Activated T-helper 1 cell treated with anti-CD3 and anti-CD28 coated beads, Interleukin-12 subunit alpha, Interleukin-12 subunit beta, Interleukin-2, Interleukin-4 antibody, amounts not matched to agents 30 ng/mL and 10 ng/mL and 1 ng/mL, durations not matched to agents 14 hours and 24 hours and 36 hours (primary cell): ENCODE measurements at regions not wholly inside any gene's neighbourhood (a gene's known extent, or its start where the extent isn't known, plus 50 kb on each side); places are given as distances from the start of the nearest gene placed in this dataset.
A peak's percentile ranks its signal among the peaks of the same experiment; 100 is the strongest.

Experiments used
- DNase-seq: peaks from one replicate; pipeline ENCODE4 v3.0.0; 2021; ENCODE audit warnings: low spot score
- H3K27ac Mint-ChIP-seq: one replicate; pipeline ENCODE4 v1.8.0; 2021; ENCODE audit warnings: mild to moderate bottlenecking, mixed read lengths
- H3K27me3 Mint-ChIP-seq: one replicate; pipeline ENCODE4 v1.8.0; 2022; ENCODE audit warnings: mild to moderate bottlenecking, moderate library complexity, mixed read lengths; ENCODE audit not compliant: insufficient read depth
- H3K36me3 Mint-ChIP-seq: one replicate; pipeline ENCODE4 v1.8.0; 2021; ENCODE audit warnings: low read depth, mixed read lengths
- H3K4me1 Mint-ChIP-seq: one replicate; pipeline ENCODE4 v1.8.0; 2021; ENCODE audit warnings: low read depth, mixed read lengths
- H3K4me3 Mint-ChIP-seq: one replicate; pipeline ENCODE4 v1.8.0; 2021; ENCODE audit warnings: mild to moderate bottlenecking, moderate library complexity, mixed read lengths
- H3K9me3 Mint-ChIP-seq: one replicate; pipeline ENCODE4 v1.8.0; 2021; ENCODE audit warnings: mixed read lengths
- intact Hi-C: fragments of 100-400 bp; cut with micrococcal nuclease; formaldehyde crosslinking; loops from one replicate; pipeline ENCODE4 v1.15.1; 2024

- Mint-ChIP-seq H3K4me1 (peaks cover 7% of the 10 kb centered on the region), H3K27me3 (peaks cover 3% of the 10 kb centered on the region), H3K9me3 (no peaks in the 10 kb centered on the region), H3K36me3 (no peaks in the 10 kb centered on the region), H3K27ac (no peak overlapping the region), H3K4me3 (no peak overlapping the region)
- intact Hi-C loops = loop anchor here (5.0 to 10.0 kb wide), 2 partner anchors 244 to 344 kb away; no protein-coding TSS in a partner anchor
- DNase-seq = no peak
Observed at GRCh38 chr14:65821224-65821753, 408.8 kb downstream of the FUT8 start.

DNA sequence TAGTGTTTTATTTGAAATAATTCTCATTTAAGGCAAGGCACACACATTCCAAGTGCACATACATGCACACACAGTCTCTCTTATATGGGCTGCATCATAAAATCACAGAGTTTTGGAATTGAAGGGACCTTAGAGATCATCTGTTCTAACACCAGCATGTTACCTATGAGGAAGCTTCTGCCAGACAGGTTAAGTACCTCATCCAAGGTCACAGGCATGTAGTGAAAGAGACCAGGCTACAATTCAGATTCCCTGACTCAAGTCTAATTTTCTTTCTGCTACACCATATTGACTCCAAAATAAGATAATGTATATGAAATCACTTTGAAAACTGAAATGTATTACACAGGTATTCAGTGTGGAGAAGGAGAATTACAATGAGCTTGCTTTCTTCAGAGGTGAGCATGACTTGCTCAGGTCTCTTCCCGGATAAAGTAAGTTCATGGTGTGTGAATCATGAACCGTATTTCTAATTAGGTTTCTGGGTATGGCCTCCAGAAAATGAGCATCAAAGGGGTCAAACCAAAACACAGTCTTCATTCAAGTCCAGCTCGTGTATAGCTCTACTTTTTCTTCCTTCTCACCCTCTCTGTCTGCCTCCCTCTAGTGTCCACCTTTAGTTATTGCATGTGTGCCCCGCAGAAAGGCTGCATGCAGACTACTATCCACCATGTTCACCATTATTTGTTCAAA lies 411.9 kb downstream of the FUT8 start:
- H3K4me1 Mint-ChIP-seq = peaks cover 28% of the 10 kb centered on the region
- intact Hi-C loops = loop anchor here (1.0 to 10.0 kb wide), 6 partner anchors 137 to 660 kb away; no protein-coding TSS in a partner anchor

DNA sequence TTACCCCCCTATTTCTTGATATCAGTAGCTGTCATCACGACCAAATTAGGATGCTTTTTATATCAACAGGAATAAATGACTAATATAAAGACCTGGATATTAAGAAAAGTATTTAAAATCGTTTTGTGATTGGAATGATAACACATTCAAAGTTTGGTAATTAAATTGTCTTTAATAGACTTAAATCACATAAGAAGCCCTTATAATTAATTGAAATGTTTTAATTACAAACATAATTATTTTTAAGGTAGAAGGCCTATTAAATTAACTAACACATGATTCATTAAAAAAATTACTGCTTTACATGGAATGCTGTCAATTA lies 412.4 kb downstream of the FUT8 start:
- no peak overlapping the region for H3K27ac Mint-ChIP-seq
- no peak for DNase-seq
- no peaks in the 10 kb centered on the region for H3K9me3 Mint-ChIP-seq
- H3K36me3 Mint-ChIP-seq = no peaks in the 10 kb centered on the region
- H3K27me3 Mint-ChIP-seq = peaks cover 9% of the 10 kb centered on the region
- intact Hi-C loops = loop anchor here (1.0 to 10.0 kb wide), 6 partner anchors 136 to 661 kb away; no protein-coding TSS in a partner anchor
- H3K4me3 Mint-ChIP-seq = no peak overlapping the region
- peaks cover 30% of the 10 kb centered on the region for H3K4me1 Mint-ChIP-seq

More for the DNA sequence above, 411.9 kb downstream of the FUT8 start:
- Mint-ChIP-seq H3K27me3 (peaks cover 9% of the 10 kb centered on the region), H3K9me3 (no peaks in the 10 kb centered on the region), H3K4me3 (no peak overlapping the region), H3K27ac (no peak overlapping the region), H3K36me3 (no peaks in the 10 kb centered on the region)
- peak; percentile 53 for DNase-seq

- no peaks in the 10 kb centered on the region for H3K9me3 Mint-ChIP-seq
- H3K36me3 Mint-ChIP-seq = no peaks in the 10 kb centered on the region
- H3K27me3 Mint-ChIP-seq = peaks cover 11% of the 10 kb centered on the region
Observed at GRCh38 chr14:65826946-65827345, 414.4 kb downstream of the FUT8 start.

DNA sequence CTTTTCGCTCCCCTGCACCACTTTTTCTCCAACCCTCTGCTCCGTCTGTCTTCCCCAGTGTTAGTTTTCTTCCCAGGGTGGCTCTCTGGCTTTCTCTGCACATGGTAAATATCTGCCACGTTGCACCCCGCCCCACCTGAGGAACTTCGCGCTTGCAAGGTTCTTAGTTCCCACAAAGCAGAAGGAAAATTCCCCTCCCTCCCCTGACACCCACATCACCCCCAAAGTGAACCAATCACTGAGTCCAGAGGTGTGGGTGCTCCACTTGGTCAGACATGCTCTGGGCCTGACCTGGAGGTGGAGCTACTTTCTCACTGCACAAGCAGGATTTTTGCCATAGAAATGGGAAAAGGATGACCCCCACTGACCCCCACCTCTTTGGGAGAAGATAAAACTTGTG lies 415.0 kb downstream of the FUT8 start:
- Mint-ChIP-seq H3K9me3 (no peaks in the 10 kb centered on the region), H3K4me3 (no peak overlapping the region), H3K4me1 (peaks cover 39% of the 10 kb centered on the region), H3K27ac (no peak overlapping the region), H3K27me3 (peaks cover 11% of the 10 kb centered on the region), H3K36me3 (no peaks in the 10 kb centered on the region)
- DNase-seq = no peak
- intact Hi-C loops = loop anchor here (10.0 kb wide), 1 partner anchor 237 kb away; no protein-coding TSS in a partner anchor

More at GRCh38 chr14:65826946-65827345, 414.4 kb downstream of the FUT8 start:
- Mint-ChIP-seq H3K27ac (no peak overlapping the region), H3K4me1 (peaks cover 36% of the 10 kb centered on the region), H3K4me3 (no peak overlapping the region)
- intact Hi-C loops = loop anchor here (10.0 kb wide), 1 partner anchor 238 kb away; no protein-coding TSS in a partner anchor
- no peak for DNase-seq

DNA sequence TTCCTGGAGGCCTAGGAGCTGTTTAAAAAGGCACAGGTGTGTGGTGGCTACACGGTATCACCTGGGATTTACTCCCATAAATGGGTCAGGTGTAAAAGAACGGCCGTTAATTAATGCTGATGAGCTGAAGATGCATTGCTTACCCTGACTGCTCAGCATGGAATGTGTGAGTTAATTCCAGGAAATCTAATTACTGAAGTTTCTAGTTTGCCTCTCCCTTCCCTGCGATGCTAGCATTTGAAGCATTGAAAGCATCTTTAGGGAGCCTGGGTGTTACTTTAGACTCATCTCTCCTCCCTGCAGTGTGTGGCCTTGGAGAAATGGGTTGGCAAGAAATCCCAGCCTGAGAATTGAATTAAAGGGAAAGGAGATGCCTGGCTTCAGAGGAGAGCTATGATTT lies 415.9 kb downstream of the FUT8 start:
- H3K4me3 Mint-ChIP-seq = no peak overlapping the region
- no peaks in the 10 kb centered on the region for H3K9me3 Mint-ChIP-seq
- peaks cover 45% of the 10 kb centered on the region for H3K4me1 Mint-ChIP-seq
- no peaks in the 10 kb centered on the region for H3K36me3 Mint-ChIP-seq
- no peak for DNase-seq
- intact Hi-C loops = loop anchor here (10.0 kb wide), 1 partner anchor 236 kb away; no protein-coding TSS in a partner anchor
- no peak overlapping the region for H3K27ac Mint-ChIP-seq
- H3K27me3 Mint-ChIP-seq = peaks cover 11% of the 10 kb centered on the region

DNA sequence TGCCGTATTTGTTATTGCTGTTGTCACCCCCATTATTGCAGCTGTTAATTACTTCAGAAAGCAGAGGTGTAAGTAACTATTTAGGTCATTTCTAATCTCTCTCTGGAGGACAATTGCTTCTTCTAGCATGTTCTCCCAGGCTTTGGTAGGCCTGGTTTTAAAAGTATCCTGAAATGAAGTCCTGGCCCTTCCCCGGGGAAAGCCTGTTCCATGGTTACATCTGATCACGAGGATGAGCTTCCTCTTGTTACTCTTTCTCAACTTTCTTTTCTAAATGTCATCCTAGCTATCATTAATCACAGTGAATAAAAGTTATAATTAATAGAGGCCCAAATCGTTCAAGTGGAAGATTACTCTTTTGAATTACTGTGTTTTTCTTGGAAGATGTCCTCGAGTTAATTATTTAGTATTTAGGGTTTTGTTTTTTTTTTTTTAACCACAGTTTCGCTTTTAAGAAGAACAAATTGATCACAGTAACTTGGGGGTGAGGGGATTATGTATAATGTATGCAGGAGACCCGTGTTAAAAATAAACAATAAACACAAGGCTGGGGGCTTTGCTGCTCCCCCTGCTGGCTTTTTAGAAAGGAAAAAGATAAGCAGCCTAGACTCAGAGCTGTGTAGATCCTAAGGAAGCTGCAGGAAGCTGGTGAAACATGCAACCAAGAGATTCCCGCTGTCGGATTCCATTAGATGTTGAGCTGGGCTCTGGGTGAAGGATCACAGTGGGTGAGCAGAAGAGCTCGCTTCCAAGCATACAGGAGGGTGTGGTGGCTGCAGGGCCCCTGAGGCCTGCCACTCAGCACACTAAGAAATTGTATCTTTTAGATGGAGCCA lies 420.1 kb downstream of the FUT8 start:
- DNase-seq = no peak
- Mint-ChIP-seq H3K9me3 (no peaks in the 10 kb centered on the region), H3K27ac (no peak overlapping the region), H3K4me1 (peaks cover 46% of the 10 kb centered on the region), H3K4me3 (no peak overlapping the region), H3K27me3 (peaks cover 6% of the 10 kb centered on the region), H3K36me3 (no peaks in the 10 kb centered on the region)
- intact Hi-C loops = no loop called here

DNA sequence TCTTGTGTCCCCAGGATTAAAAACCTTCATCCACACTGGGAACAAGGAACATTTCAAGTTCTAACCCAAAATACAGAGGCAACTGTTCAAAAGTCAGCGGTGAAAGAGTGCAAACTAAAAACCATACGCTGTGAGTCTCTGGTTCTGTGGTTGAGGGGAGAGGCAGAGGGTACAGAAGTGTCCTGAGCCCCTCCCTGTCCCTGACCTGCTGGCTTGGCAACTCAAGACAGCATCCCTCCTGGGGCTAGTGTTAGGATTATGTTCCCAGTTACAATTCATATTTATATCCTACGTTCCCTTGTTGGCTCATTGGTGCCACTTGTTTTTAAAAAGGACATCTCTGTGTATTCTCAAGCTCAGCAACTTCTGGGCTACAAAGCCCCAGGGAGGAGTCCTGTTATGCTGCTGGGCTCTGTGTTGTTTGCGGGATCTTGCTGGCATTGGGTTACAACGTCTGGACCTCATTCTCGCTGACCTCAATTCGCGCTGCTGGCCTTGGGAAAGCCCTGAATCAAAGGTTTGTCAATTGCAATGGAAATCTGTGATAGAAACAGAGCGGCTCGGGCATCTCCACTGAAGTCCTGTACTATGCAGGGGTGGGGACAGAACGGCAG lies 420.8 kb downstream of the FUT8 start:
- Mint-ChIP-seq H3K9me3 (no peaks in the 10 kb centered on the region), H3K36me3 (peaks cover 2% of the 10 kb centered on the region), H3K4me3 (no peak overlapping the region), H3K4me1 (peaks cover 46% of the 10 kb centered on the region), H3K27me3 (peaks cover 2% of the 10 kb centered on the region), H3K27ac (no peak overlapping the region)
- DNase-seq = no peak
- intact Hi-C loops = no loop called here

DNA sequence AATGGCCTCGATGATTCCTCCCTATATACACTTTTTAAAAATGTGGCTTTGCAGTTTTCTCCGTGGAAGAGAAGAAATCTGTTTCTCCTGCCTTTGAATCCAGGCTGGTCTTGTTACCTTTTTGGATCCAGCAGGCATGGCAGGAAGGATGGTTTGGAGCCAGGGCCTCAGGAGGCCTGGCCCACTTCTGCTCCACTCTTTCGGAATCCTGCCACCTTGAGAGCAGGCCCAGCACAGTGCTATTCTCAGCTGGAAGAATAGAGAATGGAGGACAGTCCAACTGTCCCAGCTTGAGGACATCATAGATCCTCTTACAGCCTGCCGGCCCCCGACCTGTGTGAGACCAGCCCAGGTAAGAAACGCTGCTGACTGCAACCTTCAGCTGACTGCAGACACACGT lies 421.5 kb downstream of the FUT8 start:
- Mint-ChIP-seq H3K9me3 (no peaks in the 10 kb centered on the region), H3K4me1 (peaks cover 46% of the 10 kb centered on the region), H3K4me3 (no peak overlapping the region), H3K27me3 (peaks cover 2% of the 10 kb centered on the region), H3K36me3 (peaks cover 2% of the 10 kb centered on the region), H3K27ac (no peak overlapping the region)
- DNase-seq = no peak
- intact Hi-C loops = no loop called here

DNA sequence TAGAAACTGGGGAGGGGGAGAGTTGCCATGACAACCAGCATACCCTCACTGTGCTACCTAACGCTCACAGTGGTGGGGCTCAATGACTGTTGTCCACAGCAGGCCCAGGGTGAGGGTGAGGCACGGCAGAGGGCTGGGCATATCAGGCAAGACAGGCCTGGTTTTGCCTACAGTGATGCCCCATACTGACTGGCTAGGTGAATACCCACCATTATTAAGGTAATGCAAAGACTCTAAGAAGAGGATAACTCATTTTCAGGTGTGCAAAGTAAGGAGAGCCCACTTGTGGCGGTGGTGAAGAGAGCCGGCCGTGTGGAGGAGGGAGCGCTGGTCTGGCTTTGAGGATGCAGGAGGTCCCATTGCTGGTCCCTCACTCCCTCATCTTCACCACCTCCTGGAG lies 422.3 kb downstream of the FUT8 start:
- H3K27me3 Mint-ChIP-seq = peaks cover 2% of the 10 kb centered on the region
- no peaks in the 10 kb centered on the region for H3K9me3 Mint-ChIP-seq
- peaks cover 48% of the 10 kb centered on the region for H3K4me1 Mint-ChIP-seq
- DNase-seq = no peak
- H3K27ac Mint-ChIP-seq = no peak overlapping the region
- intact Hi-C loops = no loop called here
- peaks cover 2% of the 10 kb centered on the region for H3K36me3 Mint-ChIP-seq
- H3K4me3 Mint-ChIP-seq = no peak overlapping the region

DNA sequence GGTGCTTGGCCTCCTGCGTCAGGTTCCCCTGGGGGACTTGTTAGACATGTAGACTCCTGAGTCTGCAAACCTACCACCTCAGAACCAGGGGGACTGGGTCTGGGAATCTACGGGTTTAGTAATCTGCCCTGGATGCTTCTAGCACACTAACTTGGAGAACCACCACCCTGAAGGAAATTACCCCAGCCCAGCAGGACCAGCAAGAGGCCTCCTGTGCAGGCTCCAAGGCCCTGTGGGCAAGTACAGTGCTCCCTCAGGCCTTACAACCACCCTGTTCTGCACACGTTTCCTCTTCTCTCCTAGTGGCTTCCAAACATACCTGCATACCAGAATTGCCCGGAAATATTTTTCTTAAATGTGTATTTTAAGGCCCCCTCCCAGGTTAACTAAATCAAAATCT lies 423.0 kb downstream of the FUT8 start:
- Mint-ChIP-seq H3K27me3 (no peaks in the 10 kb centered on the region), H3K9me3 (no peaks in the 10 kb centered on the region), H3K27ac (no peak overlapping the region), H3K36me3 (peaks cover 2% of the 10 kb centered on the region), H3K4me1 (peaks cover 49% of the 10 kb centered on the region), H3K4me3 (no peak overlapping the region)
- no peak for DNase-seq
- intact Hi-C loops = no loop called here

DNA sequence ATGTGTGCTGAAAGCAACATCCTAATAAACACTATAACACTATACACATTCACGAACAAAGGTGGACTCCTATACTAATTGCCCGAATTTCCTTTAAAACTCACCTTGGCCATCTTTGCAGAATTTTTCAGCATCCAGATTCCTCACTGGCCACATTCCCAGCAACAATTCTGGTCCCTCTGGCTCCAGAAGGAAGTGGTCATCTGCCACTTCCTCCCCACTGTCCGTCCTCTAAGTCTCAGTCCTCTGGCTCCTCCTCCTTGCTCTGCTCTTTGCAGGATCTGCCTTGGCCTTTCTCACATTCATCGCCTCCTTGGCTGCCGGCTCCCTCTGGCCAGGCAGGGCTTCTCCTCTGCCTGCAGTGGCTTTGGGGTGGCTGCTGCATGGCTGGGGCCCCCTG lies 426.0 kb downstream of the FUT8 start:
- Mint-ChIP-seq H3K27ac (peak overlapping the region; percentile 19), H3K9me3 (no peaks in the 10 kb centered on the region), H3K36me3 (peaks cover 2% of the 10 kb centered on the region), H3K27me3 (no peaks in the 10 kb centered on the region), H3K4me1 (peaks cover 59% of the 10 kb centered on the region), H3K4me3 (no peak overlapping the region)
- intact Hi-C loops = no loop called here
- no peak for DNase-seq
